Effector memory CD4-positive, alpha-beta T cell (primary cell): ENCODE measurements at regions not wholly inside any gene's neighbourhood (a gene's known extent, or its start where the extent isn't known, plus 50 kb on each side); places are given as distances from the start of the nearest gene placed in this dataset.

Source experiments
- DNase-seq, 3 donors: peaks; one replicate each; pipeline ENCODE4 v3.0.0-alpha.2; 2020
- H3K27ac ChIP-seq: 2 replicates; pipeline ENCODE4 v1.7.0; 2013; ENCODE audit warnings: mild to moderate bottlenecking, low read length, moderate library complexity; ENCODE audit not compliant: insufficient read depth, poor library complexity, severe bottlenecking
- H3K27me3 ChIP-seq: replicated peaks from 2 replicates; pipeline ENCODE4 v1.7.0; 2013; ENCODE audit warnings: mild to moderate bottlenecking, low read length; ENCODE audit not compliant: insufficient read depth, control insufficient read depth, poor library complexity, severe bottlenecking
- H3K36me3 ChIP-seq: 2 replicates; pipeline ENCODE4 v1.7.0; 2013; ENCODE audit warnings: mild to moderate bottlenecking, low read length, moderate library complexity; ENCODE audit not compliant: control insufficient read depth, insufficient read depth
- H3K4me1 ChIP-seq: 2 replicates; pipeline ENCODE4 v1.7.0; 2013; ENCODE audit warnings: low read length, mild to moderate bottlenecking; ENCODE audit not compliant: control insufficient read depth, insufficient read depth, poor library complexity, severe bottlenecking
- H3K4me3 ChIP-seq: 2 replicates; pipeline ENCODE4 v1.7.0; 2013; ENCODE audit warnings: low read length, low read depth, mild to moderate bottlenecking; ENCODE audit not compliant: insufficient read depth, poor library complexity, severe bottlenecking
- H3K9me3 ChIP-seq: 2 replicates; pipeline ENCODE4 v1.7.0; 2013; ENCODE audit warnings: mild to moderate bottlenecking, low read length, moderate library complexity; ENCODE audit not compliant: control insufficient read depth

- DNase-seq: no peak
- peaks cover 4% of the 10 kb centered on the region for H3K27me3 ChIP-seq
- H3K4me3 ChIP-seq: no peak overlapping the region
- no peaks in the 10 kb centered on the region for H3K36me3 ChIP-seq
- no peaks in the 10 kb centered on the region for H3K9me3 ChIP-seq
- H3K27ac ChIP-seq: no peak overlapping the region
- no peaks in the 10 kb centered on the region for H3K4me1 ChIP-seq
Observed at GRCh38 chr13:31437975-31438374, 238.2 kb downstream of the B3GLCT start.

GRCh38 chr13:31440132-31440531, 240.4 kb downstream of the B3GLCT start:
- Histone ChIP-seq H3K4me1 (no peaks in the 10 kb centered on the region), H3K4me3 (no peak overlapping the region), H3K36me3 (no peaks in the 10 kb centered on the region), H3K27me3 (peaks cover 4% of the 10 kb centered on the region), H3K9me3 (no peaks in the 10 kb centered on the region), H3K27ac (no peak overlapping the region)
- DNase-seq: no peak

GRCh38 chr13:31441800-31442510, 242.2 kb downstream of the B3GLCT start:
- no peaks in the 10 kb centered on the region for H3K27me3 ChIP-seq
- H3K27ac ChIP-seq: no peak overlapping the region
- H3K36me3 ChIP-seq: no peaks in the 10 kb centered on the region
- H3K4me1 ChIP-seq: no peaks in the 10 kb centered on the region
- DNase-seq: no peak
- H3K4me3 ChIP-seq: no peak overlapping the region
- no peaks in the 10 kb centered on the region for H3K9me3 ChIP-seq

- Histone ChIP-seq H3K27ac (no peak overlapping the region), H3K4me3 (no peak overlapping the region), H3K4me1 (no peaks in the 10 kb centered on the region), H3K27me3 (no peaks in the 10 kb centered on the region), H3K36me3 (no peaks in the 10 kb centered on the region), H3K9me3 (no peaks in the 10 kb centered on the region)
- no peak for DNase-seq
Observed at GRCh38 chr13:31442571-31442970, 242.8 kb downstream of the B3GLCT start.

DNA sequence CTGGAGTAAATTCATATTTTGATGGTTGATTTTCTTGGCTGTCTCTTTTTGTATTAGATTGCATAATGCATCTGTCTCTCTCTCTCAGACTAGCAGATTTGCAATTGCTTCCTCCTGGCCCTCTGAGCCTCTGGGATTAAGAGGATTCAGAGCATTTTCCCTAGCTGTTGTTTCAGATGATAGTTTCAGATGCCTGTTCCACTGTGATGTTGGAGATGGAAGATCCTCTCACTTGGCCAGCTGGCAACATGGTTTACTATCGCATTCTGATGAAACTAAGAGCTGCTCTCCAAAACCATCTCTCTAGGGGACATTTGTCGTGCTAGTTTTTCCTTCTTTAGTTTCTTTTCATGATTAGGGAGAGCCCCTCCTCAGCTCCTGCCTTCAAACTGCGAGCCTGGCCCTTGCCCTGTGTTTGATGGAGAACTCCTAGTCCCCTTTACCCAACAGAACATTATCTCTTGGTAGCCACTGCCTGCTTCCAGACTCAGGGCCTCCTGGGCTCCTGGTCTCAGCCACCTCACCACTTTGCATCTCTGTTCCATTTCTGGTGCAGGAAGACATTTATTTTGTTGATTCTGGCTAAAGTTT, 244.6 kb downstream of the B3GLCT start:
- DNase-seq: no peak
- no peak overlapping the region for H3K4me3 ChIP-seq
- H3K4me1 ChIP-seq: no peaks in the 10 kb centered on the region
- H3K36me3 ChIP-seq: no peaks in the 10 kb centered on the region
- H3K9me3 ChIP-seq: no peaks in the 10 kb centered on the region
- H3K27ac ChIP-seq: no peak overlapping the region
- H3K27me3 ChIP-seq: no peaks in the 10 kb centered on the region

- no peak overlapping the region for H3K4me3 ChIP-seq
- no peak overlapping the region for H3K27ac ChIP-seq
- no peaks in the 10 kb centered on the region for H3K4me1 ChIP-seq
- DNase-seq: no peak
- no peaks in the 10 kb centered on the region for H3K9me3 ChIP-seq
- no peaks in the 10 kb centered on the region for H3K27me3 ChIP-seq
- H3K36me3 ChIP-seq: no peaks in the 10 kb centered on the region
Observed at GRCh38 chr13:31452525-31452924, 252.8 kb downstream of the B3GLCT start.

GRCh38 chr13:31455581-31455980, 255.8 kb downstream of the B3GLCT start:
- Histone ChIP-seq H3K36me3 (no peaks in the 10 kb centered on the region), H3K4me1 (no peaks in the 10 kb centered on the region), H3K27ac (no peak overlapping the region), H3K4me3 (no peak overlapping the region), H3K27me3 (no peaks in the 10 kb centered on the region), H3K9me3 (no peaks in the 10 kb centered on the region)
- no peak for DNase-seq

- Histone ChIP-seq H3K36me3 (no peaks in the 10 kb centered on the region), H3K4me3 (no peak overlapping the region), H3K27me3 (no peaks in the 10 kb centered on the region), H3K27ac (no peak overlapping the region), H3K9me3 (no peaks in the 10 kb centered on the region), H3K4me1 (no peaks in the 10 kb centered on the region)
- no peak for DNase-seq
Observed at GRCh38 chr13:31456056-31456455, 256.3 kb downstream of the B3GLCT start.

GRCh38 chr13:31460061-31460460, 260.3 kb downstream of the B3GLCT start:
- DNase-seq: no peak
- no peaks in the 10 kb centered on the region for H3K4me1 ChIP-seq
- H3K4me3 ChIP-seq: no peak overlapping the region

GRCh38 chr13:31461923-31462322, 262.1 kb downstream of the B3GLCT start:
- DNase-seq: no peak
- Histone ChIP-seq H3K36me3 (no peaks in the 10 kb centered on the region), H3K4me3 (no peak overlapping the region), H3K4me1 (no peaks in the 10 kb centered on the region), H3K27me3 (no peaks in the 10 kb centered on the region), H3K9me3 (no peaks in the 10 kb centered on the region), H3K27ac (no peak overlapping the region)

More at GRCh38 chr13:31460061-31460460, 260.3 kb downstream of the B3GLCT start:
- Histone ChIP-seq H3K36me3 (no peaks in the 10 kb centered on the region), H3K9me3 (no peaks in the 10 kb centered on the region), H3K27ac (no peak overlapping the region), H3K27me3 (no peaks in the 10 kb centered on the region)
